ENCODE measurements at regions not wholly inside any gene's neighbourhood (a gene's known extent, or its start where the extent isn't known, plus 50 kb on each side); places are given as distances from the start of the nearest gene placed in this dataset.

- Histone ChIP-seq H2BK20ac (ENCODE audit: low read depth, low read length, poor library complexity, severe bottlenecking) (no peak overlapping the region), H2BK120ac (ENCODE audit: low read depth, low read length, poor library complexity, severe bottlenecking) (no peak overlapping the region), H3K79me1 (ENCODE audit: insufficient read depth, low read depth, low read length, poor library complexity, severe bottlenecking) (no peaks in the 10 kb centered on the region), H3T11ph (ENCODE audit: low read length) (no peak overlapping the region), H3K9ac (ENCODE audit: extremely low read depth, insufficient read length, low read length) (no peak overlapping the region), H2AFZ (ENCODE audit: low read length) (no peak overlapping the region), H4K20me1 (ENCODE audit: control insufficient read depth, insufficient read depth, insufficient read length) (no peaks in the 10 kb centered on the region), H3K18ac (ENCODE audit: insufficient read length, low read depth, low read length) (no peak overlapping the region), H4K8ac (replicated peaks; ENCODE audit: insufficient read length, low read depth, low read length) (no peak overlapping the region), H4K5ac (ENCODE audit: insufficient read length, low read depth, low read length) (no peak overlapping the region), H3K23me2 (ENCODE audit: insufficient read length, low read depth, low read length, poor library complexity, severe bottlenecking) (no peaks in the 10 kb centered on the region), H2BK5ac (ENCODE audit: insufficient read length, low read length) (no peak overlapping the region), H3K23ac (ENCODE audit: insufficient read length, low read depth, low read length) (no peak overlapping the region), H2AK5ac (ENCODE audit: insufficient read length, low read length) (no peak overlapping the region), H3K4ac (ENCODE audit: low read depth, low read length) (no peak overlapping the region), H3K4me2 (ENCODE audit: insufficient read depth, insufficient read length, low read length) (no peak overlapping the region), H2BK12ac (ENCODE audit: insufficient read length, low read depth, low read length) (no peak overlapping the region), H3K14ac (ENCODE audit: insufficient read depth, low read length) (no peak overlapping the region), H3K9me3 (ENCODE audit: control insufficient read depth, low read depth, low read length) (no peaks in the 10 kb centered on the region), H3K56ac (ENCODE audit: insufficient read length, low read depth, low read length) (no peak overlapping the region), H3K27me3 (ENCODE audit: insufficient read depth, low read length) (no peaks in the 10 kb centered on the region), H3K4me1 (ENCODE audit: insufficient read depth, low read length) (no peaks in the 10 kb centered on the region), H4K91ac (ENCODE audit: insufficient read length, low read depth, low read length) (no peak overlapping the region), H2BK15ac (ENCODE audit: low read depth, low read length) (no peak overlapping the region), H3K27ac (ENCODE audit: insufficient read length, low read depth, low read length) (no peak overlapping the region), H3K79me2 (ENCODE audit: insufficient read depth, low read length) (no peaks in the 10 kb centered on the region)
- H3K4me1 Mint-ChIP-seq = peaks cover 4 to 7% of the 10 kb centered on the region in 2 experiments; a peak in 2 of 4 replicates
- H3K27ac Mint-ChIP-seq = no peak overlapping the region
- no peaks in the 10 kb centered on the region for H3K36me3 Mint-ChIP-seq (ENCODE audit: insufficient read depth in 1 of 3, low read depth in 3 of 3)
- peaks cover 0 to 2% of the 10 kb centered on the region in 2 experiments; a peak in 1 of 5 replicates for H3K9me3 Mint-ChIP-seq
- DNase-seq = no peak
- no peak for TF ChIP-seq CTCF (conservative IDR thresholded peaks at IDR 0.05)
- no peaks in the 10 kb centered on the region for H3K27me3 Mint-ChIP-seq (ENCODE audit: low read depth)
- WGBS (ENCODE audit: extremely low coverage, insufficient read length, low lambda C conversion rate) = no CpG with 5 or more reads among the region's 3 CpGs
- H3K4me3 Mint-ChIP-seq = no peak overlapping the region
These were observed 372.2 kb downstream of the TMEM232 start for GRCh38 chr5:110354311-110354710.

Measured in H9 (cell line).